ENCODE measurements at regions not wholly inside any gene's neighbourhood (a gene's known extent, or its start where the extent isn't known, plus 50 kb on each side); places are given as distances from the start of the nearest gene placed in this dataset.

- TF ChIP-seq, protein P1, sequence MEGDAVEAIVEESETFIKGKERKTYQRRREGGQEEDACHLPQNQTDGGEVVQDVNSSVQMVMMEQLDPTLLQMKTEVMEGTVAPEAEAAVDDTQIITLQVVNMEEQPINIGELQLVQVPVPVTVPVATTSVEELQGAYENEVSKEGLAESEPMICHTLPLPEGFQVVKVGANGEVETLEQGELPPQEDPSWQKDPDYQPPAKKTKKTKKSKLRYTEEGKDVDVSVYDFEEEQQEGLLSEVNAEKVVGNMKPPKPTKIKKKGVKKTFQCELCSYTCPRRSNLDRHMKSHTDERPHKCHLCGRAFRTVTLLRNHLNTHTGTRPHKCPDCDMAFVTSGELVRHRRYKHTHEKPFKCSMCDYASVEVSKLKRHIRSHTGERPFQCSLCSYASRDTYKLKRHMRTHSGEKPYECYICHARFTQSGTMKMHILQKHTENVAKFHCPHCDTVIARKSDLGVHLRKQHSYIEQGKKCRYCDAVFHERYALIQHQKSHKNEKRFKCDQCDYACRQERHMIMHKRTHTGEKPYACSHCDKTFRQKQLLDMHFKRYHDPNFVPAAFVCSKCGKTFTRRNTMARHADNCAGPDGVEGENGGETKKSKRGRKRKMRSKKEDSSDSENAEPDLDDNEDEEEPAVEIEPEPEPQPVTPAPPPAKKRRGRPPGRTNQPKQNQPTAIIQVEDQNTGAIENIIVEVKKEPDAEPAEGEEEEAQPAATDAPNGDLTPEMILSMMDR (IDR thresholded peaks at IDR 0.05): no peak
- TF ChIP-seq POLR2A (IDR thresholded peaks at IDR 0.05): no peak
These were observed 1043.1 kb downstream of the ADGRL2 start for GRCh38 chr1:82843876-82844275.
